ENCODE measurements at regions not wholly inside any gene's neighbourhood (a gene's known extent, or its start where the extent isn't known, plus 50 kb on each side); places are given as distances from the start of the nearest gene placed in this dataset.

DNA sequence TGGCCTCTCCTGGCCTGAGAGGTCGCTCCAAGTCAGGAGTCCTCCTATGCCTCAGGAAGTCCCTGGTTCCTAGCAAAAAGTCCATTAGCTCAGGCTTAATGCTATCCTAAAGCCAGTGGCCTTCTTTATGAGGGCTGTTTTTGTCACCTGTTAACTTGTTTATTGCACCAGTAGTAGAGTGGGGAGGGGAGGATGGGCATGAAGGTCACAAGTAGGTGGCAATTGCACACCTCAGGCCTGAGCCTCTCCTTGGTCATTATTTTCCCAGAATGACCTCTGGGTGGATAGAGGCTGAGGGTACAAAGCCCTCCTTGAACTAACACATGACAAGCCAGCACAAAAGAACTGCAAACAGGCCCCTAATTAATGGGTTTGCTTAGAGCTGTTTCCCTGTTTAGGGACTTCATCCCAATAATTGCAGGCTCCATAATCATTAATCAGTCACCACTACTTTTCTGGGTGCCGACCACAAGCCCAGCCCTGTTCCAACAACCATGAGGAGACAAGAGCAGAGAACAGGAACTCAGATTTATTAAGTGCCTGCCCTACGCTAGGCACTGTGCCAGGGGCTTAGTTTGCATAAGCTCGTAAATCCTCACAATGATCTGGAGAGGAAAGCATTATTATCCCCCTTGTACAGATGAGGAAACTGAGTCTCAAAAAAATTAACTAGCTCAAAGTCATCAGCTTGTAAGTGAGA lies 123.0 kb upstream of the PKDCC start:
- intact Hi-C loops (cut with DNase I), result loop anchor here (5.0 kb wide), 1 partner anchor 53 kb away; no protein-coding TSS in a partner anchor
- H3K27me3 ChIP-seq, result no peaks in the 10 kb centered on the region
- no peak overlapping the region for H3K27ac ChIP-seq
- H3K9me3 ChIP-seq, result no peaks in the 10 kb centered on the region
- H3K4me3 ChIP-seq, result no peak overlapping the region
- DNase-seq (ENCODE audit: low spot score in 2 of 2), result no peak
- H3K4me1 ChIP-seq, result peaks cover 0 to 16% of the 10 kb centered on the region in 2 donors
- TF ChIP-seq CTCF (IDR thresholded peaks at IDR 0.05), result no peak
- no peaks in the 10 kb centered on the region for H3K36me3 ChIP-seq

GRCh38 chr2:41925712-41926111 lies 122.1 kb upstream of the PKDCC start:
- peak in 1 of 2 donors; percentile 54 for DNase-seq (ENCODE audit: low spot score in 2 of 2)
- Histone ChIP-seq H3K4me3 (no peak overlapping the region), H3K27ac (no peak overlapping the region), H3K36me3 (no peaks in the 10 kb centered on the region), H3K27me3 (no peaks in the 10 kb centered on the region), H3K9me3 (no peaks in the 10 kb centered on the region), H3K4me1 (peaks cover 0 to 16% of the 10 kb centered on the region in 2 donors)
- intact Hi-C loops (cut with DNase I), result loop anchor here (5.0 kb wide), 1 partner anchor 53 kb away; no protein-coding TSS in a partner anchor
- TF ChIP-seq CTCF (IDR thresholded peaks at IDR 0.05), result no peak

DNA sequence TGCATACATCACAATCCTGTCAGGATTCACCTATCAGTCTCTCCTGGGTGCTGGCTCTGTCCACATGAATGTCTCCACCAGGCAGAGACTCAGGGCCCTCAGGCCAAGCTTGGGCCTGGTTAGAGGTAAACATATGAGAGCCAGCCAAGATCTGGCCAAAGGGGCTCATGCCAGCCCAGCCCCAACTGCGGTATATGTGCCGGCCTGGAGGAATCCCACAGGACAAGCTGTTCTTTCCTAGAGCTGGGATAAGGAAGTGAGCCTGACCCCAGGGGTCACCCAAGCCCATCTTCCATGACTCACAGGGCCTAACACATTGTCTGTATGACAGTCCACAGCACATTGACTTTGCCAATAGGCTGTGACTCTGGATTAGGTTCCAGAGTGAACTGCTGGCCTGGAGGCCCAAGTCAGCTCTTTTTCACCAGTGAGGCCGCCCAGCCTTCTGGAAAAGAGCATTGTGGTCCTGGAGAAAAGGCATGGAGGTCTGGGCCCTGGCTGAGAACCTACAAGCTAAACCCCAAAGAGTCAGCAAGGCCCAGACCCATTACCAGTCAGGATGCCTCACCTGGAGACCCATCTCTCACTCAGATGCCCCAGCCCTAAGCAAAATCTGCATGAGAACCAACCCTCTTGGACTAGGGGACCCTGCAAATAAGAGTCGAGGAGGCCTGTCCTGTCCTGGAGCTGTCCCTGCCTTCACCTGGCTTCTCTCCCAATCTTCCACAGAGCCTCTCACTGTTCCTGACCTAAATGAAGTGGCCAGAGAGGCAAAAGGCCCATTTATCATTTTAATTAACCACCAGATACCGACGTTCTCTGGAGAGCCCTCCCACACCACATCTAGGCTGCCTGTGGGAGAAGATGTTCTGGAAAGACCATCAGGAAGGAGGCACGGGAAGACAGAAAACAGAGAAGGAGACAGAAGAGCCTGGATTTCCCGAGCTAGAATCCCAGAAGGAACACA lies 120.9 kb upstream of the PKDCC start:
- intact Hi-C loops (cut with DNase I), result loop anchor here (5.0 kb wide), 1 partner anchor 55 kb away; no protein-coding TSS in a partner anchor
- Histone ChIP-seq H3K4me3 (no peak overlapping the region), H3K36me3 (no peaks in the 10 kb centered on the region), H3K4me1 (peaks cover 0 to 16% of the 10 kb centered on the region in 2 donors), H3K27ac (peak overlapping the region; percentile 60 to 64), H3K27me3 (no peaks in the 10 kb centered on the region), H3K9me3 (no peaks in the 10 kb centered on the region)
- TF ChIP-seq CTCF (IDR thresholded peaks at IDR 0.05), result no peak
- peak in 1 of 2 donors; percentile 69 for DNase-seq (ENCODE audit: low spot score in 2 of 2)

GRCh38 chr2:41927581-41928264 lies 120.1 kb upstream of the PKDCC start:
- peaks cover 0 to 22% of the 10 kb centered on the region in 2 donors for H3K4me1 ChIP-seq
- DNase-seq (ENCODE audit: low spot score in 2 of 2), result peak in 1 of 2 donors; percentile 63
- intact Hi-C loops (cut with DNase I), result loop anchor here (5.0 kb wide), 1 partner anchor 55 kb away; no protein-coding TSS in a partner anchor
- H3K36me3 ChIP-seq, result no peaks in the 10 kb centered on the region
- peak overlapping the region; percentile 60 to 64 for H3K27ac ChIP-seq
- no peak overlapping the region for H3K4me3 ChIP-seq
- no peaks in the 10 kb centered on the region for H3K27me3 ChIP-seq
- no peak for TF ChIP-seq CTCF (IDR thresholded peaks at IDR 0.05)
- H3K9me3 ChIP-seq, result no peaks in the 10 kb centered on the region

- peak in 1 of 2 donors; percentile 62 for DNase-seq (ENCODE audit: low spot score in 2 of 2)
- peaks cover 0 to 29% of the 10 kb centered on the region in 2 donors for H3K4me1 ChIP-seq
- H3K4me3 ChIP-seq, result no peak overlapping the region
- intact Hi-C loops (cut with DNase I), result loop anchor here (5.0 kb wide), 1 partner anchor 56 kb away; no protein-coding TSS in a partner anchor
- no peak overlapping the region for H3K27ac ChIP-seq
- H3K36me3 ChIP-seq, result no peaks in the 10 kb centered on the region
- H3K27me3 ChIP-seq, result no peaks in the 10 kb centered on the region
- no peak for TF ChIP-seq CTCF (IDR thresholded peaks at IDR 0.05)
- H3K9me3 ChIP-seq, result no peaks in the 10 kb centered on the region
Measured at GRCh38 chr2:41928526-41928925, 119.3 kb upstream of the PKDCC start.

Data from ascending aorta (tissue), 2 donors.